H1 (cell line): ENCODE measurements at regions not wholly inside any gene's neighbourhood (a gene's known extent, or its start where the extent isn't known, plus 50 kb on each side); places are given as distances from the start of the nearest gene placed in this dataset.

Experiments used
- BCL11A ChIP-seq, 2 experiments: IDR thresholded peaks; one replicate each; pipeline ENCODE4 v1.6.1; 2011; ENCODE audit warnings: low read depth in 2 of 2, low read length in 2 of 2, mild to moderate bottlenecking in 2 of 2
- CHD1 ChIP-seq: IDR thresholded peaks from 2 replicates; pipeline ENCODE4 v1.6.1; 2012; ENCODE audit warnings: low read depth, low read length, improper control_type of control experiment
- POU5F1 ChIP-seq: IDR thresholded peaks from 2 replicates; pipeline ENCODE4 v1.6.1; 2011; ENCODE audit warnings: low read depth, mild to moderate bottlenecking, low read length, moderate library complexity
- RBBP5 ChIP-seq: IDR thresholded peaks from 2 replicates; pipeline ENCODE4 v1.7.1; 2012; ENCODE audit warnings: low read depth, mild to moderate bottlenecking, inconsistent platforms, low read length, moderate library complexity, borderline replicate concordance
- SP2 ChIP-seq: IDR thresholded peaks from 2 replicates; pipeline ENCODE4 v1.6.1; 2012; ENCODE audit warnings: mild to moderate bottlenecking, low read length, inconsistent platforms
- TF ChIP-seq, protein P1 (sequence below): fragments of 300-600 bp; sonication (generic); IDR thresholded peaks from 2 replicates; pipeline ENCODE4 v1.7.1; 2012; ENCODE audit warnings: low read length, moderate library complexity, mild to moderate bottlenecking, inconsistent platforms; ENCODE audit not compliant: insufficient replicate concordance
- TF ChIP-seq, protein P2 (sequence below): IDR thresholded peaks from 2 replicates; pipeline ENCODE4 v1.6.1; 2011; ENCODE audit warnings: low read length, improper control_type of control experiment

DNA sequence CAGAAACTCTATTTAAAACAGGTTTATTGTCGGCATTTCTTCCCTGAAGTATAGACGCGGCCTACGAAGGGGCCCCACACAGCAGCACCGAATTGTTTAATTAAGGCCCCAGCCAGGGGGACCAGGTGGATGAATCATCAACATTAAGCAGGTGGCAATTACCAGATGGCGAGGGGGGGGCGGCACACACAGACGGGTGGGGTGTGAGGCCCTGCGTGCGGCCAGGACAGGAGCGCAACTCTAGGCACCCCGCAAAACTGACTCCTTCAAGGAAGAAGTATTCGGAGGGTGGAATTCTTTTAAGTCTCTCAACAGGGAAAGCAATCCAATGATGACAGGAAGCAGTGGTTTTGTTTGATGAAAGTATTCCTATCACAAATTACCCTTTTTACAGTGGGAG, 830.4 kb downstream of the GALR1 start (continued):
- TF ChIP-seq, protein P1, sequence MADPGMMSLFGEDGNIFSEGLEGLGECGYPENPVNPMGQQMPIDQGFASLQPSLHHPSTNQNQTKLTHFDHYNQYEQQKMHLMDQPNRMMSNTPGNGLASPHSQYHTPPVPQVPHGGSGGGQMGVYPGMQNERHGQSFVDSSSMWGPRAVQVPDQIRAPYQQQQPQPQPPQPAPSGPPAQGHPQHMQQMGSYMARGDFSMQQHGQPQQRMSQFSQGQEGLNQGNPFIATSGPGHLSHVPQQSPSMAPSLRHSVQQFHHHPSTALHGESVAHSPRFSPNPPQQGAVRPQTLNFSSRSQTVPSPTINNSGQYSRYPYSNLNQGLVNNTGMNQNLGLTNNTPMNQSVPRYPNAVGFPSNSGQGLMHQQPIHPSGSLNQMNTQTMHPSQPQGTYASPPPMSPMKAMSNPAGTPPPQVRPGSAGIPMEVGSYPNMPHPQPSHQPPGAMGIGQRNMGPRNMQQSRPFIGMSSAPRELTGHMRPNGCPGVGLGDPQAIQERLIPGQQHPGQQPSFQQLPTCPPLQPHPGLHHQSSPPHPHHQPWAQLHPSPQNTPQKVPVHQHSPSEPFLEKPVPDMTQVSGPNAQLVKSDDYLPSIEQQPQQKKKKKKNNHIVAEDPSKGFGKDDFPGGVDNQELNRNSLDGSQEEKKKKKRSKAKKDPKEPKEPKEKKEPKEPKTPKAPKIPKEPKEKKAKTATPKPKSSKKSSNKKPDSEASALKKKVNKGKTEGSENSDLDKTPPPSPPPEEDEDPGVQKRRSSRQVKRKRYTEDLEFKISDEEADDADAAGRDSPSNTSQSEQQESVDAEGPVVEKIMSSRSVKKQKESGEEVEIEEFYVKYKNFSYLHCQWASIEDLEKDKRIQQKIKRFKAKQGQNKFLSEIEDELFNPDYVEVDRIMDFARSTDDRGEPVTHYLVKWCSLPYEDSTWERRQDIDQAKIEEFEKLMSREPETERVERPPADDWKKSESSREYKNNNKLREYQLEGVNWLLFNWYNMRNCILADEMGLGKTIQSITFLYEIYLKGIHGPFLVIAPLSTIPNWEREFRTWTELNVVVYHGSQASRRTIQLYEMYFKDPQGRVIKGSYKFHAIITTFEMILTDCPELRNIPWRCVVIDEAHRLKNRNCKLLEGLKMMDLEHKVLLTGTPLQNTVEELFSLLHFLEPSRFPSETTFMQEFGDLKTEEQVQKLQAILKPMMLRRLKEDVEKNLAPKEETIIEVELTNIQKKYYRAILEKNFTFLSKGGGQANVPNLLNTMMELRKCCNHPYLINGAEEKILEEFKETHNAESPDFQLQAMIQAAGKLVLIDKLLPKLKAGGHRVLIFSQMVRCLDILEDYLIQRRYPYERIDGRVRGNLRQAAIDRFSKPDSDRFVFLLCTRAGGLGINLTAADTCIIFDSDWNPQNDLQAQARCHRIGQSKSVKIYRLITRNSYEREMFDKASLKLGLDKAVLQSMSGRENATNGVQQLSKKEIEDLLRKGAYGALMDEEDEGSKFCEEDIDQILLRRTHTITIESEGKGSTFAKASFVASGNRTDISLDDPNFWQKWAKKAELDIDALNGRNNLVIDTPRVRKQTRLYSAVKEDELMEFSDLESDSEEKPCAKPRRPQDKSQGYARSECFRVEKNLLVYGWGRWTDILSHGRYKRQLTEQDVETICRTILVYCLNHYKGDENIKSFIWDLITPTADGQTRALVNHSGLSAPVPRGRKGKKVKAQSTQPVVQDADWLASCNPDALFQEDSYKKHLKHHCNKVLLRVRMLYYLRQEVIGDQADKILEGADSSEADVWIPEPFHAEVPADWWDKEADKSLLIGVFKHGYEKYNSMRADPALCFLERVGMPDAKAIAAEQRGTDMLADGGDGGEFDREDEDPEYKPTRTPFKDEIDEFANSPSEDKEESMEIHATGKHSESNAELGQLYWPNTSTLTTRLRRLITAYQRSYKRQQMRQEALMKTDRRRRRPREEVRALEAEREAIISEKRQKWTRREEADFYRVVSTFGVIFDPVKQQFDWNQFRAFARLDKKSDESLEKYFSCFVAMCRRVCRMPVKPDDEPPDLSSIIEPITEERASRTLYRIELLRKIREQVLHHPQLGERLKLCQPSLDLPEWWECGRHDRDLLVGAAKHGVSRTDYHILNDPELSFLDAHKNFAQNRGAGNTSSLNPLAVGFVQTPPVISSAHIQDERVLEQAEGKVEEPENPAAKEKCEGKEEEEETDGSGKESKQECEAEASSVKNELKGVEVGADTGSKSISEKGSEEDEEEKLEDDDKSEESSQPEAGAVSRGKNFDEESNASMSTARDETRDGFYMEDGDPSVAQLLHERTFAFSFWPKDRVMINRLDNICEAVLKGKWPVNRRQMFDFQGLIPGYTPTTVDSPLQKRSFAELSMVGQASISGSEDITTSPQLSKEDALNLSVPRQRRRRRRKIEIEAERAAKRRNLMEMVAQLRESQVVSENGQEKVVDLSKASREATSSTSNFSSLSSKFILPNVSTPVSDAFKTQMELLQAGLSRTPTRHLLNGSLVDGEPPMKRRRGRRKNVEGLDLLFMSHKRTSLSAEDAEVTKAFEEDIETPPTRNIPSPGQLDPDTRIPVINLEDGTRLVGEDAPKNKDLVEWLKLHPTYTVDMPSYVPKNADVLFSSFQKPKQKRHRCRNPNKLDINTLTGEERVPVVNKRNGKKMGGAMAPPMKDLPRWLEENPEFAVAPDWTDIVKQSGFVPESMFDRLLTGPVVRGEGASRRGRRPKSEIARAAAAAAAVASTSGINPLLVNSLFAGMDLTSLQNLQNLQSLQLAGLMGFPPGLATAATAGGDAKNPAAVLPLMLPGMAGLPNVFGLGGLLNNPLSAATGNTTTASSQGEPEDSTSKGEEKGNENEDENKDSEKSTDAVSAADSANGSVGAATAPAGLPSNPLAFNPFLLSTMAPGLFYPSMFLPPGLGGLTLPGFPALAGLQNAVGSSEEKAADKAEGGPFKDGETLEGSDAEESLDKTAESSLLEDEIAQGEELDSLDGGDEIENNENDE, result no peak
- TF ChIP-seq BCL11A (IDR thresholded peaks at IDR 0.05; ENCODE audit: low read depth in 2 of 2, low read length in 2 of 2), result no peak
- TF ChIP-seq, protein P2, sequence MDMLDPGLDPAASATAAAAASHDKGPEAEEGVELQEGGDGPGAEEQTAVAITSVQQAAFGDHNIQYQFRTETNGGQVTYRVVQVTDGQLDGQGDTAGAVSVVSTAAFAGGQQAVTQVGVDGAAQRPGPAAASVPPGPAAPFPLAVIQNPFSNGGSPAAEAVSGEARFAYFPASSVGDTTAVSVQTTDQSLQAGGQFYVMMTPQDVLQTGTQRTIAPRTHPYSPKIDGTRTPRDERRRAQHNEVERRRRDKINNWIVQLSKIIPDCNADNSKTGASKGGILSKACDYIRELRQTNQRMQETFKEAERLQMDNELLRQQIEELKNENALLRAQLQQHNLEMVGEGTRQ, result no peak
- TF ChIP-seq CHD1, result no peak
- TF ChIP-seq RBBP5, result no peak
- TF ChIP-seq SP2, result no peak
- TF ChIP-seq POU5F1, result no peak
